GM18508 (cell line): ENCODE measurements at regions not wholly inside any gene's neighbourhood (a gene's known extent, or its start where the extent isn't known, plus 50 kb on each side); places are given as distances from the start of the nearest gene placed in this dataset.

Source experiments
- ATAC-seq: cut with Tn5 transposase; IDR thresholded peaks from one replicate; pipeline ENCODE4 v1.9.1; 2021; ENCODE audit warnings: moderate number of reproducible peaks; ENCODE audit not compliant: insufficient read depth, unreplicated experiment

DNA sequence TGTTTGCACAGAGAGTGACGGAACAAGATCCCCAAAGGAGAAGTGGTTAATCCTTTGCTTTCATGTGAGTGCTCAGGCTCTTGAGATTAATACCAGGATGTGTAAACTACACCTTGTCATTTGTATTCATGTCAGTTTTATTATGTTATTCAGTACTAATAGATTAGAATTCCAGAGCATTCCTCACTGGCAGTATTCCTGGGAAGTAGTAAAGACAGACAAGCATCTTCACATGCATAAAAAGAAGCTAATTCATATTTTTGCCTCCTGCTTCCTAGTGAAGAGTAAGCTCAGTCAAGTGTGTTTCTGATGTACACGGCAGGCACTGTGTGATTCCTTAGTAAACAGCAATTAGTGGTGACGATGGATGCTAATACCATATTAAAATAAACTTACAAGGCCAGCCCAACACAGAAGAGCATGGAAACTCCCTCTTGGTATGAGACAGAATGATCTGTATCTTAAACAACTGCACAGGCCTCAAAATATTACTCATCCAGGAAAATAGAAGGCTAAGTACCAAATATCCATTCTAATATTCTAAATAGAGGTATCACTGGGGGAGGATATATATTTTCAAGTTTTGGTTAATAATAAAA, 336.8 kb upstream of the MCTP2 start:
- ATAC-seq = no peak

DNA sequence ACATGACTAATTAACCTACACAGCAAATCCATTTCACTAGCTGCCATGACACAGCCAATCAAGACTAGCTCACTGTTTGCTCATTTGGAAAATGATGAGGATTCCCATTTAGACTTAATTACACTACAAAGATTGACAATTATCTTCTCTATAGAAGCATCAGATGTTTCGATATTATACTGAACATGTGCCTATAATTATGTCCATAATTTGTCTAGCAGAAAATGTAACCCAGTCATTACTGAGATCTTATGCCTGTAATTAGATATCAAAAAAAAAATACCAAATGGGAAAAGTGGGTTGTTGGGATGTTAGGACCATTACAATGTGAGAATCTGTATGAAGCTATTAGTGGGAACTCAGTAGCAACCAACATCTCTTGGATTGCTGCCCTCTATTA, 344.2 kb upstream of the MCTP2 start:
- ATAC-seq = no peak

DNA sequence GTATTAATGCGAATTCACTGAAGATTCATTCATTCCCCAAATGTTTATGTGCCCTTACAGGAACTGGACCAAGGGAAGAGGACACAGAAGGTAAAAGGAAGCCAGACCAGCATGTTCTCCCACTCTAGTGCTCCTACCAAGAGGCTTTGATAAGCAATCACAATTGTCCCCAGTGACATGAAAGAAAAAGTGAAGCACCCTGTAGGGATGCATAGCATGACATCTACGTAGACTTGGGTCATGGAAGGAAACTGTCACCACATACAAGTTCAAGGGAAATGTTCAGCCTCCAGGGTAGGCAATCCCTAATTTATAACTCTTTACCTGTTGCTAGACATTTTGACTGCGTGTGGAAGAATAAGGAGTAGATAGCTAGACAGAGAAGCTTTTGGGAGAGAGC, 348.6 kb upstream of the MCTP2 start:
- no peak for ATAC-seq

DNA sequence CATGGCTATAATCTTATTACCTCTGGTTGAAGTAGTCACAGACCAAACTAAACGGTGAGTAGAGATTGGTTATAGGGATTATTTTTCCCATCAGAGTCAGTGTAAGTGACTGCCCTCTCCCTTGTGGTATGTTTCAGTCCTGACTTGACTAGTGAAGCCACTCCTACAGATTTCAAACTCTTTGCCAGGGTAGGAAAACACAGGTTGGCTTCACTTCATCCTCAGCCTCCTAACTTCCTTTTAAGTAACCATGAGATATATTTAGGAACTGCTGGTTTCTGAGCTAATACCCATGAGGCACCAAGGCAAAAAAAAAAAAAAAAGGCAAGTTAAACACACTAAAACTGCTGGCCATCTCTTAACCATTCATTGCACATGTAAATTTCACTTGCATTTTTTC, 349.2 kb upstream of the MCTP2 start:
- ATAC-seq = no peak

DNA sequence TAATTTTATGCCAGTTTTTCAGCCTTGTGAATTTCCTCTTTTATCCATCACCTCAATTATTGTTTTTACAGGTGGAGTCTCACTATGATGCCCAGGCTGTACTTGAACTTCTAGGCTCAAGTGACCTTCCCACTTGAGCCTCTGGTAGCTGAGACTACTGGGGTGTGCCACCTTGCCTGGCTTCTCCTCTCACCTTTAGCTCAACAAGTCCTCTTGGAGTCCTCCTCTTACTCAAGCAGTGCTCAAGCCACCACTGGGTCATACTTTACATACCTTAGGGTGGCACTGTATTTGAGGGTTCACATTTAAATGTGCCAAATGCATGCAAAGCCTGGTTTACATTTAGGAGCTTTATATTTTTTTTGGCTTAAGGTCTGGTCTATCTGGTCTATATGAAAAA, 350.1 kb upstream of the MCTP2 start:
- no peak for ATAC-seq

DNA sequence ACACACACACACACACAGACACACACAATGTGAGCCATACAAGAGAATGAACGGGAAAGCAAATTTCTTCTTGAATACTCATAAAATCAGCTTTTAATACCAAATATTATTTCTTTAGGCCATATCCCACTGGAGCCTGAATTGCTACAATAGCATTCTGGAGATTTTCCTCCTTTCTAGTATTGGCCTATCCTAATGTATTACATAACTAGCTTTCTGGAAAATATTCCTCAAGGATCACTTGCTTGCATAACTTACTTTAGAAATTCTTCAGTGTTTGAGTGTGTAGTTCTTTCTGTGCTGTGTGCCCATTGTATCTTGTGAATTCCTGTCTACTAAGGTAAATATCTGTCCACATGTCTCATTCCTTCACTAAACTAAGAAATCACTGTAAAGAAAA, 351.0 kb upstream of the MCTP2 start:
- no peak for ATAC-seq

DNA sequence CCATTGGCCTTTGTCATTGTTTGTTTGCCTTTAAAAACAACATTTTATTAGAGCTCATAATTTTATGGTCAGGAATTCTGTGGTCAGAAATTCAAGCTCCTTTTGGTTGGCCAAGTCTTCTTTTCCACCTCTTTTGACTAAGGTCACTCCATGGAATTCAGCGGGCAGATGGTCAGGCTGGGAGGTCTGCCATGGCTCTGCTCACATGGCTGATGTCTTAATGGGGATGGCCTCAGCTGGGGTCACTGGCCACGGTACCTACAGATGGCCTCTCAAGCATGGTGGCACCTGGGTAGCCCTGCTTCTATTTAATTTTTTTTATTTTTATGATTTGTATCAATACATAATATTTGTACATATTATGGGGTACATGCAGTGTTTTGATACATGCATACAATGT, 360.8 kb upstream of the MCTP2 start:
- ATAC-seq = no peak

DNA sequence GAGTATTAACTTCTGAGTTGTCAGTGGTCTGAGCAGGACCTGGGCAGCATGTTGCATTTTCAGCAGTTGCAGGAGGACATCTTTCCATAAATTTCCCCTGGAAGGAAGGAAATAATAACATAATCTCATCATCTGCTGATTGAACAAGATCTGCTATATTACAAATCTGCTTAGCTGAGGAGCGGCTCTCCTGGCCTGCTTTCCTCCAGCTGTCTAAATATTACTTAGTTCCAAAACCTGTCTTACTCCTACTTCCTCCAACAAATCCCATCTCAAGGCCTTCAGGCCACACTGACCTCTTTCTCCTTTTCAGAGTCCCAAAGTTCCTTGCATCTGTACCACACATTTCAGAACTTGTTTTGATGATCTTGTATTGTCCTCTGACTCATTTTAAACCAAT, 364.4 kb upstream of the MCTP2 start:
- ATAC-seq = no peak

DNA sequence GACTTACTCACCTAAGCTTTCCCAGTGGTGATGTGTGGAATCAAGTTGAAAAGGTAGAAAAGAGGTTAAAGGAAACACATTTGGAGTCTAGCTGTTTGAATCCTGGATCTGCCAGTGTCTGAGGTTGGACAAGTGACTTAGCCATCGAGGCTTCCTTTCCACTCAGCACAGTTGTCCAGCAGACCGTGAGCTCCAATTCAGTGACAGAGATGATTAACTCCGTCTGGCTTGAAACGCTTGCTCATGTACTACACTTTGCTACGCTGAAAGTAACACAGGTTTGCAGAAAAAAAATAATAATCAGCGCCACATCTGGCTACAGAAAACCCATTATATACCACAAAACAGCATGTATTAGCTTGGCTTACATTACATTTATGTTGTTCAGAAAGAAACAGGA, 364.9 kb upstream of the MCTP2 start:
- ATAC-seq = no peak

DNA sequence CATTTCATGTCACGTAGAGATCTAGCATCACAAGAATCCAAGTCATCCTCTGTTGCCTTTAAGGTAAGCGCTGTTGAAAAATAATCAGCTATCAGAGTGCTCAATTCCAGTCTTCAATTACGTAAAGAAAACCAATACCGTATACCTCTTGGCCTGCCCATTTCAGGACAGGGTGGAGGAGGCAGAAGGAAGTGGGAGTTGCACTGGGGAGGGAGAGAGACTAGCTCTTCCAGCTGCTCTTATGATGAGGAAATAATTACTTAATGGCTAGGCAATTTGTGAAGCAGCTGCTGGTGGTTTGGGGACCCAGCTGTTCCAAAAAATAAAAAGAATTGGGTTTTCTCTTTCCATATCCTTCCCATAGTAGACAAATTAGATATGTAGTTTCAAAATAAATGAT, 365.8 kb upstream of the MCTP2 start:
- no peak for ATAC-seq

DNA sequence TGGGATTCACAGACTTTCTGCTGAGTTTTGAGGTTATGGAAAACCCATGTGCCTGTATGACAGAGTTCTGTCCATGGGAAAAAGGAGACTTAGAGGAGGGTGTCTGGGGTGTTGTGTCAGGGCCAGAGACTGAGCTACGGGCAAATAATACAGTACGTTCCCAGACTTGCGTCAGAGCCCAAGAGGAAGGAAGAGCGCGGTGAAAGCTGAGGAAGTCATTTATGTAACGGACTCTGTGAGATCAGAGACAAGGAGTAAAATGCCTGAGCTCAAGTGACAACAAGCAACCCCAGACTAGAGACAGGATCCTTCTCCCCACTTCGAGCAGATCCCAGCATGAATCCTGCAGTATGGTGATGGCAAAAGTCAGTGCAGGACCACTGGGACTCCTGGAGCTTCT, 368.6 kb upstream of the MCTP2 start:
- ATAC-seq = no peak

DNA sequence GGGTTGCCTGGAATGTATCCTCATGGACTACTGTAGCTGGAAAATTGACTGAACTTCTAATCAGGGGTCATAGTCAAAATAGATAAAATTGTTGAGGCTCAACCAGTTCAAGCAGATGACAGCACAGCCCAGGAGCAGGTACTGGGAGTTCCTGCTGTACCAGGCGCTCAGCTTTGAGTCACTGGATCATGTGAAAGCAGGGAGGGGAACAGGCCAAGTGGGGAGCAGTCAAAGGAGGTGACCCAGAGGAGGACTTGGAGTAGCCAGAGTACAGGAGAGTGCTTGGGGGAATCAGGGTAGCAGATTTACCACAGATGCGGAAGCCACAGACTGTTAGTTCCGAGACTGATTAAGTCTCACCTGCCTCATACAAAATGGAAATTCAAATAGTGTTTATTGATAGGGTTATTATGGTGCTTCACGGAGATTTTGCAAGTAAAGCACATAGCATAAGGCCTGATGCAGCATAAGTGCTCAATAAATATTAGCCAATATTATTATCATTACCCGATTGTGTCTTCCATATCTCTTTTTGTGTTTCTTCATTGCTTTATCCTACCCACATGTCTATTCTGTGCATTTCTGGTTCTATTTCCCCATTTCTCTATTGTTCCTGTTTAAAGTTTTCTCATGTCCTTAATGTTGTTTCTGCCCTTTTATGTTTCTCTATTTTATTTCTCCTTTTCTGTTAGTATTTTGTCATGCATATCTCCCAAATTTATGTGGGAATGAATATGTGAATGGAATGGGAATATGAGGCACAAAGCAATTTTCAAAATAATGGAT, 369.2 kb upstream of the MCTP2 start:
- ATAC-seq = no peak

DNA sequence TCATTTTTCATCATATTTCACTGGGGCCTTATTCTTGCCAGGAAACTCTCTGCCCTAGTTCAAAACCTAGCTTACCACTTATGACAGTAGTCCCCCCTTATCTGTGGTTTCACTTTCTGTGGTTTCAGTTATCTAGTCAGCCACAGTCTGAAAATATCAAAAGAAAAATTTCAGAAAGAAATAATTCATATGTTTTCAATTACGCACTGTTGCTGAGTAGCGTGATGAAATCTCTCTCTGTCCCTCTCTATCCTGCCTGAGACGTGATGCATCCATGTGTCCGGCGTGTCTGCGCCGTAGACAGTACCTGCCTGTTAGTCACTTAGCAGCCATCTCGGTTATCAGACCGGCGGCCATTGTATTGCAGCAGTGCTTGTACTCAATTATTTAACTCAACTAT, 369.9 kb upstream of the MCTP2 start:
- no peak for ATAC-seq

DNA sequence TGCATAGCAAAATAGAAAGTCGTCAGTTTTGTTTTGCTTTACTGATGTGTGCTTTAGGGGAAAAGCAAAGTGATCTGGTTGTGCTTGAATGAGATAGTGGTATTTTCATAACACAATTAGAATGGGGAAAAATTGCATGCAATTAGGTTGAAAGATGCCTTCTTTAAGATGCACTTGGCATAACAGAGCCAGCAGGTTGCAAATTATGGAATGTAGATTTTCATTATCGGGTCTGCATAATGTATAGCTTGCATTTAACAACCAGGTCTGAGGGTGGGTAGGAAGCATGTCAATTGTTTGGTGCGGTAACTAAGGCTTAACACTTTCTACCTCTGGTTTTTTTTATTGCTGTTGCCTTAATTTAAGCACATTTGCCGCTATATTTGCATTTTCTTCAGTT, 370.7 kb upstream of the MCTP2 start:
- no peak for ATAC-seq

DNA sequence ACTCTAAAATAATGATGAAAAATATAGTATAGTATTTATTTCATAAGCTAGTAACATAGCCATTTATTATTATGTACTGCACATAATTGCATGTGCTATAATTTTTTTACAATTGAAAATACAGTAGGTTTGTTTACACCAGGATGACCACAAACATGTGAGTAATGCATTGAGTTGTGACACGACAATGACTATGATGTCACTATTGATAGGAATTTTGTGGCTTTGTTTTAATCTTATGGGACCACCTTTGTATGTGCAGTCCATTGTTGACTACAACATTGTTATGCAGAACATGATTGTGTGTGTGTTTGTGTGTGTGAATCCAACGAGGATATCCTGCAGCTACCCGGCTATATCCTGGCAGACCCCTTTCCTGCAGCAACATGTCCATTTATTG, 372.2 kb upstream of the MCTP2 start:
- no peak for ATAC-seq

DNA sequence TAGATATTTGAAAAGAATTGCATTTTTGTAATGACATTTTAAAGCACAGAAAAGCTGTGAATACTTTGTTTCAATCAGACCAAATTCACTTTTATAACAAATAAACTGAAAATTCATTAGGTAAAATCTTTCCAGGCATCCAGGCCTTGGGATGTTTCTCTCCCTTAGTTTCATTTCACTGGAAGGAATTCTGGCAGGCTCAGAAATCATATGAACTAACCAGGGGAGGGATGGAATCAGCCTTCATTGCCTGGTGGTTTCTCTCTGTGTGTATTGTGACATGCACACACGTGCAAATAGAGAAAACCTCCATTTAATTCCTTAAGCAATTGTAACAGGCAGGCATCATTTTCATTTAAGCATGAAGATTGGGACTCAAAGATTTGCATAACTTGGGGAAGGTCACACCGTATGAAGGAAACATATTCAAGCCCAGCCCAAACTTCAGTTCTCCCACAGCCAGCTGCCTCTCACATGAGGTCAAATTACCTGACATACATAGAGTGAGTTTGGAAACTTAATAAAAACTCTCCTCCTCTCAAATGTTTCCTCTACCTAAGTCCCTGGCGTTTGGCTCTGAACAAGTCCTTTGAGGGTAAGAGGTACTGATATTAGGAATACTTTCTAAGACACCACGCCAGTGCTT, 376.1 kb upstream of the MCTP2 start:
- no peak for ATAC-seq

DNA sequence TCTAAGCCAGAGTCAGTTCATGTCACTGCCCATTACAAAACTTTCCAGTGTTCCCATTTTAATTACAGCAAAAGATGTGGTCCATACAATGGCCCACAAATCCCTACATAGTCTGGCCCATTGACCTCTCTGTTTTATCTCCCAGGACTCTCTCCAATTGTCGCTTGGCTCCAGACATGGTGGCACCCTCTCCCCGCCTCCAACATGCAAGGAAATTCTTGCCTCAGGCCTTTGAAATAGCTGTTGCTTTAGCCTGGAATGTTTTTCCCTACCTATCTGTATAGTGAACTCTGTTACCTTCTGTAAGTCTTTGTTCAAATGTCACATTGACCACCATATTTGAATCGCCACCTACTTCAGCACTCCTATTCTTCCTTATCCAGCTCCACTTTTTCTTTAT, 377.3 kb upstream of the MCTP2 start:
- no peak for ATAC-seq

DNA sequence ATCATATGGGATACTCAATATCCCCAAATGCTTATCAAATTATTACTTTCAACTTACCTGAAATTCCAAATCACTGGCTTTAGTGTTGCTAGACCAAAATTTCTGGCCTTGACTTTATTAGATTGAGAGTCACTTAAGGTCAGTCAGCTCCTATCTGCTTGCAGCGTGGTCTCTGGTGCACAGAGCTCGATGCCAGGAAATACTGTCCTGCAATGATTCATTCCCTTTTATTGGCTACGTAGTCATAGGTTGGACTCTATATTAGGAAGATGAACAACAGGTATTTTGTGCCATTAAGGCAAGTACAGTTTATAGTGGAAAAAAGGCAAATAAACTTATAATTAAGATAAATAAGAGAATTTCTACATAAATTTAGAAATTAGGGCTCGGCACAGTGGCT, 378.6 kb upstream of the MCTP2 start:
- no peak for ATAC-seq

DNA sequence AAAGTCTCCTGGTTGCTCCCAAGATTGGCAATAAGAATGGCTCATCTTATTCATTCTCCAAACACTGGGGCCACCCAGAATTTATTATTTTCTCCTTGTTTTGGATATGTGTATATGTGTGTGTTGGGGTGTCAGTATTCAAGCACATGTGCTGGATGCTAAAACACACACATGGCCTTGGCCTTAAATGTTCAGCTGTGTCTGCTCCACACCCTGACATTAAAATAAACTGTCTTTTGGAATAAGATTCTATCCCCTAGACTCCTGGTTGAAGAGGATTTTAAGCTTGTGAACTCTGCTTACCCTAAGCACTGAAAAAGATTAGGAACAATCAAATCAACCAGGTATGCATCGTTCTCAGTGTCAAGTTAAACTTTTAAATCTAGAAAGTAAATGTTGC, 382.9 kb upstream of the MCTP2 start:
- ATAC-seq = no peak

DNA sequence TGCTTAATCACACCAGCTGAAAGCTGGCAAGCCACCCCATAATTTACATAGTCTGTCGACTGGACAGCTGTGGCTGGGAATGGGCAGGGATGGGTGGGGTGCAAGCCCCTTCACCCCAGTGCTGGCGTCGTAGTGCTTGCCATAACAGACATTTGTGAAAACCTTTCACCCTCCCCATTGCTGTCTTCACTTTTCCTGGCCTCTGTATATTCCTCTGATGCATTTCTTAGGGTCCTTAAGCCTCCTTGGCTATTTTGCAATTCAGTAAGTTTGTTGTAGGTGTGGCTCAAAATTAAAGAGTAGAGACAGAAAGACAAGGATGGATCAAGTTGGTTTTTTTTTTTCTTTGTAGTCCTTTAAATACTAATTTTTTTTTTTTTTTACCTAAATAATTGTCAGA, 383.3 kb upstream of the MCTP2 start:
- no peak for ATAC-seq

DNA sequence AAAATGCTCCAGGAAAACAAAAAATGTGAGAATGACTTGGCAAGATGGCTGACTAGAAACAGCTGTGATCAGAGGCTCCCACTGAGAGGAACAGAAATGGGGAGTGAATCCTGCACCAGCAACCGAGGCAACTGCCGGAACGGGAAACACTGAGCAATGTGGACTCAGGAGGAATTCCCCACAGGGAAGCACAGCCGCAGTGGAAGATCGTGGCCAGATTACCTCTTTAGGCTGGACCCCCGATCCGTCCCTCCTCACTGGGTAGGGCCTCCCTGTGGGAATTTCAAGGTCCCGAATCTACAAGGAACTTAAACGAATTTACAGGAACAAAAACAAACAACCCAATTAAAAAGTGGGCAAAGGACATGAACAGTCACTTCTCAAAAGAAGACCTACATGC, 385.2 kb upstream of the MCTP2 start:
- no peak for ATAC-seq

DNA sequence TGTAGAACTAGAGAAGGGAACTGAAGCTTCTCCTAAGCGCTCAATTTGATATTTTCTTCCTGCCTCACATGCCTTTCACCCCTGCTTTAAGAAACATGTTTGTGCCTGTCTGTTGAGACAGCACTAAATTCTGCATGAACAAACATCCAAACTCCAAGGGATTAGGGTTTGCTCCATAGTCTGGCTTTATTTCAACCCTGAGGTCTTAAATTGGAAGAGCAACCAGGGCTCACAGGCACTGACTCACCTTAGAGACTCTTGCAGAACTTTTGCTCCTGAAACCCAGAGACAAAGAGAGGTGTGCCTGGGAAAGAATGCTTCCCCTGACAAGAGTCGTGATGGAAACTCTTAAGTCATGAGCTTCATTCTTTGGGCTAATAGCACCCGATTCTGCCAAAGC, 393.9 kb upstream of the MCTP2 start:
- ATAC-seq = no peak
